ENCODE measurements at regions not wholly inside any gene's neighbourhood (a gene's known extent, or its start where the extent isn't known, plus 50 kb on each side); places are given as distances from the start of the nearest gene placed in this dataset.
A peak's percentile ranks its signal among the peaks of the same experiment; 100 is the strongest.

- peaks cover 6% of the 10 kb centered on the region for H3K27me3 Mint-ChIP-seq
- no peaks in the 10 kb centered on the region for H3K4me1 Mint-ChIP-seq (ENCODE audit: low read depth)
- no peak overlapping the region for H3K27ac Mint-ChIP-seq
- H3K4me3 Mint-ChIP-seq: no peak overlapping the region
- ChIA-PET CTCF (no interaction called here), POLR2A (no interaction called here)
- intact Hi-C loops (cut with micrococcal nuclease): no loop called here
- no peaks in the 10 kb centered on the region for H3K9me3 Mint-ChIP-seq
- no peaks in the 10 kb centered on the region for H3K36me3 Mint-ChIP-seq
- no peak for DNase-seq
These were observed 82.4 kb upstream of the TGIF1 start for GRCh38 chr18:3367491-3368091.

DNA sequence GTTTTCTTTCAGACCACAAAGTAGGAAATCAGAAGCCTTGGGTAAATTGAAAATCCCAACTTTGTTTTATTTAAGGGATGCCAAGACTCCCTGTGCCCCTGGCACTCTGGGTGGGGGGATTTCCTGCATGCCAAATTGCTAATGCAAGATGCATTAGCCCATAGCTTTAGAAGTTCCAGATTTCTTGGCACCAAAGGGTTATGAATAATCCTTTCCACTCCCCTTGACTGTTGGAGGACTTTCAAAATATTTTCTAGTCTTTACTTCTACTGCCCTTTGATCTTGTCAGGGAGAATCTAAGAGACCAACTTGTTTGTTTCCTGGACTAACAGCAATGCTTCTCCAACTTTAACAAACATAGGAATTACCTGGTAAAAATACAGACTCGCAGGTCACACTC lies 81.8 kb upstream of the TGIF1 start:
- Mint-ChIP-seq H3K27me3 (peaks cover 5% of the 10 kb centered on the region), H3K9me3 (no peaks in the 10 kb centered on the region), H3K4me1 (ENCODE audit: low read depth) (no peaks in the 10 kb centered on the region), H3K27ac (no peak overlapping the region), H3K4me3 (no peak overlapping the region), H3K36me3 (no peaks in the 10 kb centered on the region)
- intact Hi-C loops (cut with micrococcal nuclease): no loop called here
- DNase-seq: no peak
- CTCF ChIA-PET: no interaction called here
- POLR2A ChIA-PET: no interaction called here

DNA sequence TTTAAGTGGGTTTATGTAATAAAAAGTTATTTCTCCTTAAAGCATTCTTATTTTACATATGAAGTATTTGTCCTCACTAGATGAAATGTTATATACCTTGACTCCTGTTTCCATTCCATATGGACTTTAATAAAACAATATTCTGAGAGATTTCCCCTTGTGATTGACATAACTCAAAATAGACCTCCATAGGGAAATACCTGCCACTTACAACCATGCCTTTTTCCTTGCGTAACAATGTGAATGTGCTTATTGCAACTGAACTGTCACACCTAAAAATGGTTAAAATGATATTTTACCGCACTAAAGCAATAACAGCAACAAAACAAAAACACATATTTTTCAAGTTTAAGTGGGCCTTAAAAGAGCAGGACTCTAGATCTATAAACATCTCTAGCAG lies 70.3 kb upstream of the TGIF1 start:
- Mint-ChIP-seq H3K9me3 (no peaks in the 10 kb centered on the region), H3K4me1 (ENCODE audit: low read depth) (peaks cover 9% of the 10 kb centered on the region), H3K27me3 (peaks cover 16% of the 10 kb centered on the region), H3K36me3 (no peaks in the 10 kb centered on the region), H3K4me3 (no peak overlapping the region), H3K27ac (no peak overlapping the region)
- DNase-seq: no peak
- ChIA-PET CTCF (interaction anchor here (0.9 to 4.1 kb wide), 14 partner anchors 23 to 287 kb away, joined by 3 to 33 read pairs (median 8); no protein-coding TSS in a partner anchor), POLR2A (interaction anchor here (1.1 to 1.2 kb wide), 2 partner anchors 214 to 246 kb away, joined by 3 to 5 read pairs; no protein-coding TSS in a partner anchor)
- intact Hi-C loops (cut with micrococcal nuclease): loop anchor here (1.0 to 2.0 kb wide), 8 partner anchors 23 to 287 kb away; no protein-coding TSS in a partner anchor

DNA sequence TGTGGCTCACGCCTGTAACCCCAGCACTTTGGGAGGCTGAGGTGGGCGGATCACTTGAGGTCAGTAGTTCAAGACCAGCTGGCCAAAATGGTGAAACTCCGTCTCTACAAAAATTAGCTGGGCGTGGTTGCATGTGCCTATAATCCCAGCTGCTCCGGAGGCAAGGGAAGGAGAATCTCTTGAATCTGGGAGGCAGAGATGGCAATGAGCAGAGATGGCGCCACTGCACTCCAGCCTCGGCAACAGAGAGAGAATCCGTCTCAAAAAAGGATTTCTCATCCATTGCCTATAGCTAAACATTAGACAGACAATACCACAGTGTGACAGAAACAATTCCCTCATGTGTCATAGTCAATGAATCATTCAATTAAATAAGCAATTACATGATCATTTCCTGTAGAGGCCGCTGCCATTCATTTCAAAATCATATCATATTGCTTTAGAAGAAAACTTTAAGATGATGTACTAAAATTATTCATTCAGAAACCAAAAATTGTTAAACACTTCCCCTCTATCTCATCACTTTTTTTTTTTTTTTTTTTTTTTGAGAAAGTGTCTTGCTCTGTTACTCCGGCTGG lies 69.5 kb upstream of the TGIF1 start:
- DNase-seq: peak; percentile 57
- no peaks in the 10 kb centered on the region for H3K9me3 Mint-ChIP-seq
- H3K27ac Mint-ChIP-seq: no peak overlapping the region
- H3K36me3 Mint-ChIP-seq: no peaks in the 10 kb centered on the region
- ChIA-PET POLR2A (interaction anchor here (1.0 to 1.2 kb wide), 4 partner anchors 32 to 245 kb away, joined by 3 to 6 read pairs (median 4); no protein-coding TSS in a partner anchor), CTCF (interaction anchor here (0.5 to 4.1 kb wide), 23 partner anchors 10 to 779 kb away, joined by 3 to 33 read pairs (median 6); no protein-coding TSS in a partner anchor)
- peaks cover 13% of the 10 kb centered on the region for H3K27me3 Mint-ChIP-seq
- H3K4me1 Mint-ChIP-seq (ENCODE audit: low read depth): peaks cover 9% of the 10 kb centered on the region
- no peak overlapping the region for H3K4me3 Mint-ChIP-seq
- intact Hi-C loops (cut with micrococcal nuclease): loop anchor here (1.0 to 2.0 kb wide), 8 partner anchors 24 to 286 kb away; no protein-coding TSS in a partner anchor

DNA sequence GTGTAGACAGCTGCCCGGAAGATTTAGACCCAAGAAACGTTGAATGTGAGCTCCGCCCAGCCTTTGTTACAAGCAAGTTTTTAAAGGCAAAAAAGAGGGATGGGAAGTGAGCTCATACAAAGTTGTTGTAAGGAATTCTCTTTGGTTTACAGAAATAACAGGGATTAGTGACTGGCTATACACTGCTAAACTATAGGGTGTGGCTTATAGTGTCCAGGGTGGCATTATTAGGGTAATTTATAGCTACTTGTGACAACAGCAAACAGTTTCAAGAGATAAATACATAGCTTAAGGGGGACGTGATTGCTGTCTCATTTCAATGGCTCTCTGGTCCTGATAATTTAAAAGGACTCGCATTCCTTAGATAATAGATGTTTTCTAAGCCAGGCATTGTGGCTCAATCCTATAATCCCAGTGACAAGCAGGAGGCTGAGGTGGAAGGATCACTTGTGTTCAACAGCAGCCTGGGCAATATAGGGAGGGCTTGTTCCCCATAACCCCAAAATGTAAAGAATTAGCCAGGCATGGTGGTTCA lies 66.5 kb upstream of the TGIF1 start:
- ChIA-PET CTCF (interaction anchor here (1.9 kb wide), 1 partner anchor 282 kb away, joined by 6 read pairs; no protein-coding TSS in a partner anchor), POLR2A (no interaction called here)
- Mint-ChIP-seq H3K27ac (no peak overlapping the region), H3K9me3 (no peaks in the 10 kb centered on the region), H3K36me3 (no peaks in the 10 kb centered on the region), H3K27me3 (peaks cover 9% of the 10 kb centered on the region), H3K4me3 (no peak overlapping the region), H3K4me1 (ENCODE audit: low read depth) (peaks cover 9% of the 10 kb centered on the region)
- no peak for DNase-seq
- intact Hi-C loops (cut with micrococcal nuclease): no loop called here

GRCh38 chr18:3384664-3385563 lies 65.1 kb upstream of the TGIF1 start:
- ChIA-PET POLR2A (interaction anchor here (0.6 kb wide), 1 partner anchor 50 kb away, joined by 7 read pairs; no protein-coding TSS in a partner anchor), CTCF (interaction anchor here (0.7 to 1.9 kb wide), 3 partner anchors 10 to 281 kb away, joined by 3 to 6 read pairs (median 5); no protein-coding TSS in a partner anchor)
- intact Hi-C loops (cut with micrococcal nuclease): no loop called here
- H3K27ac Mint-ChIP-seq: no peak overlapping the region
- peaks cover 7% of the 10 kb centered on the region for H3K27me3 Mint-ChIP-seq
- DNase-seq: no peak
- H3K4me3 Mint-ChIP-seq: no peak overlapping the region
- H3K36me3 Mint-ChIP-seq: no peaks in the 10 kb centered on the region
- H3K9me3 Mint-ChIP-seq: peaks cover 7% of the 10 kb centered on the region
- peaks cover 9% of the 10 kb centered on the region for H3K4me1 Mint-ChIP-seq (ENCODE audit: low read depth)

DNA sequence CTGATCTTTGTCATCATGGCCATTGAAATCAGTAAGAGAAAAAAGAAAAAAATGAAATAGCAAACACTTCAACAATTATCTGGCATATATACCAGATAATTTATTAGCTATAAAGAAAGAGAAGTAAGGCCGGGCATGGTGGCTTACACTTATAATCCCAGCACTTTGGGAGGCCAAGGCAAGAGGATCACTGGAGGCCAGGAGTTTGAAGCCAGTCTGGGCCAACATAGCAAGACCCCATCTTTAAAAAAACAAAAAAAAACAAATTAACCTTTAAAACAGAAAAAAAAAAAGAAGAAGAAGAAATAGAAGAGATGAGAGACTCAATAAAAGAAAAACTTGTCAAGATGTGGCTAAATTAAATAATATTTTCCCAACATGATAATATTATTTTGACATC lies 61.6 kb upstream of the TGIF1 start:
- DNase-seq: no peak
- ChIA-PET POLR2A (interaction anchor here (0.7 kb wide), 1 partner anchor 82 kb away, joined by 3 read pairs; no protein-coding TSS in a partner anchor), CTCF (interaction anchor here (0.8 to 1.0 kb wide), 2 partner anchors 59 to 125 kb away, joined by 3 read pairs; no protein-coding TSS in a partner anchor)
- Mint-ChIP-seq H3K27me3 (peaks cover 2% of the 10 kb centered on the region), H3K9me3 (peaks cover 21% of the 10 kb centered on the region), H3K4me1 (ENCODE audit: low read depth) (peaks cover 3% of the 10 kb centered on the region), H3K36me3 (no peaks in the 10 kb centered on the region), H3K27ac (no peak overlapping the region), H3K4me3 (no peak overlapping the region)
- intact Hi-C loops (cut with micrococcal nuclease): no loop called here

- Mint-ChIP-seq H3K27ac (no peak overlapping the region), H3K4me3 (no peak overlapping the region), H3K9me3 (peaks cover 21% of the 10 kb centered on the region), H3K36me3 (peaks cover 2% of the 10 kb centered on the region), H3K27me3 (no peaks in the 10 kb centered on the region), H3K4me1 (ENCODE audit: low read depth) (peaks cover 3% of the 10 kb centered on the region)
- intact Hi-C loops (cut with micrococcal nuclease): no loop called here
- CTCF ChIA-PET: no interaction called here
- no peak for DNase-seq
- POLR2A ChIA-PET: no interaction called here
These were observed 61.0 kb upstream of the TGIF1 start for GRCh38 chr18:3388980-3389379.

- DNase-seq: no peak
- intact Hi-C loops (cut with micrococcal nuclease): no loop called here
- peaks cover 3% of the 10 kb centered on the region for H3K4me1 Mint-ChIP-seq (ENCODE audit: low read depth)
- H3K27me3 Mint-ChIP-seq: no peaks in the 10 kb centered on the region
- CTCF ChIA-PET: no interaction called here
- peaks cover 27% of the 10 kb centered on the region for H3K9me3 Mint-ChIP-seq
- POLR2A ChIA-PET: no interaction called here
- H3K27ac Mint-ChIP-seq: no peak overlapping the region
- H3K36me3 Mint-ChIP-seq: peaks cover 8% of the 10 kb centered on the region
- H3K4me3 Mint-ChIP-seq: no peak overlapping the region
These were observed 60.0 kb upstream of the TGIF1 start for GRCh38 chr18:3389977-3390376.

DNA sequence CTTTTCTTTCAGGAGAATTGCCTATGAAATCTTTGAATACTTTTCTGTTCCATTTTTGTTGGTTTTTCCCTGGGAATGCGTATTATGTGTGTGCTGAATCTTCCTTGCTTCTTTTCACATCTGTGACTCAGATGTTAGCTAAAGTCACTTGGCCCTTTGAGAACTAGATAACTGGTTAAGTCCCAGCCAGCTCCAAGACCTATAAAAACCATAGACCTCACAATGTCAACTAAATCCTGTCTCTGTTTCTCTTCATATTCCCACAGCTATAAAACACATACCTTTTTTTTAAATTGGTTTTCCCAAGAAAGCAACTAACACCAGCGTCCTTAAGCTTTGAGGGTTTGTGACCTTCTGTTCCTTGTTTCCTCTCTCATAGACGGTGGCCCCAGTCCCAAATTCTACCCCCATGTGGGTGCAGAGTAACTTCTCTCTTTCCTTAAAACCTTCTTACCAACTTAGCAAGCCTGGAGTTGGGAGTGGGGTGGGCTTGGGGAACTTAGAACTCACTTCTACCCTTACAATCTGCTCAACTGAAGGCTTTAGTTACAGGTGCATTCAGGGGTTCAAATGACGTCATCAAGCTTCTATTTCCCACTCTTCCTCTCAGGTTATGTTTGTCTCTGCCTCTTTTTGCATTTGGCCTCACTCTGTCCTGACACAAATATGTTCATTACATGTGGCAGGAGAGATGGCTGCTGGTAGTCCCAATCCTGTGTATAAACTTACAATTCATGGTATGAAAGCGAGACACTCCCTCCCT lies 58.1 kb upstream of the TGIF1 start:
- Mint-ChIP-seq H3K27ac (no peak overlapping the region), H3K9me3 (peaks cover 31% of the 10 kb centered on the region), H3K4me3 (no peak overlapping the region), H3K4me1 (ENCODE audit: low read depth) (peaks cover 3% of the 10 kb centered on the region), H3K27me3 (no peaks in the 10 kb centered on the region), H3K36me3 (peaks cover 9% of the 10 kb centered on the region)
- POLR2A ChIA-PET: no interaction called here
- no peak for DNase-seq
- CTCF ChIA-PET: interaction anchor here (1.8 kb wide), 1 partner anchor 274 kb away, joined by 5 read pairs; no protein-coding TSS in a partner anchor
- intact Hi-C loops (cut with micrococcal nuclease): no loop called here

DNA sequence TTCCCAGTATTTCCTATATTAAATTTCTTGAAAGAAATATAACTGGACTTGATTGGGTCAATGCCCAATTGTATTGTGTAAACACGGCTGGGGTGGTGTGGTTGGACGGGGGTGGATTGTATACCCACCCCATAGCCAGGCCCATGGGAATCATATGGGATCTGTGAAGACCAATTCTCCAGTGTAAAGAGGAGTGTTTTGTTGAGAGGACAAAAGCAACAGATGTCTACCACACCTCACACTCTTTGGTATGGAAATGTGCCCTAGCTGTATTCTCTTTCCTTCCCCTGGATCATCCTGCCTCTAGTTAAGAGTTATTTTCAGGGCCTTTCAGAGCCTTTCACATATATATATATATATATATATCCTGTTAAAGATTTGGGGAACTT lies 57.5 kb upstream of the TGIF1 start:
- CTCF ChIA-PET: interaction anchor here (1.8 kb wide), 1 partner anchor 274 kb away, joined by 5 read pairs; no protein-coding TSS in a partner anchor
- H3K4me3 Mint-ChIP-seq: no peak overlapping the region
- H3K4me1 Mint-ChIP-seq (ENCODE audit: low read depth): peaks cover 3% of the 10 kb centered on the region
- no peak for DNase-seq
- peaks cover 9% of the 10 kb centered on the region for H3K36me3 Mint-ChIP-seq
- no peak overlapping the region for H3K27ac Mint-ChIP-seq
- H3K9me3 Mint-ChIP-seq: peaks cover 31% of the 10 kb centered on the region
- POLR2A ChIA-PET: no interaction called here
- intact Hi-C loops (cut with micrococcal nuclease): no loop called here
- no peaks in the 10 kb centered on the region for H3K27me3 Mint-ChIP-seq
